Islet precursor cell (in vitro differentiated cells): ENCODE measurements at regions not wholly inside any gene's neighbourhood (a gene's known extent, or its start where the extent isn't known, plus 50 kb on each side); places are given as distances from the start of the nearest gene placed in this dataset.
A peak's percentile ranks its signal among the peaks of the same experiment; 100 is the strongest.

ENCODE experiments used
- DNase-seq: peaks from one replicate; pipeline ENCODE4 v3.0.0-alpha.2; 2018

- no peak for DNase-seq
Measured at GRCh38 chr10:110376021-110376766, 71.5 kb upstream of the SMNDC1 start.

- DNase-seq, result no peak
Measured at GRCh38 chr10:110376767-110377160, 72.0 kb upstream of the SMNDC1 start.

GRCh38 chr10:110378006-110378405 is 73.3 kb upstream of the SMNDC1 start:
- no peak for DNase-seq

- no peak for DNase-seq
Measured at GRCh38 chr10:110378533-110379108, 73.9 kb upstream of the SMNDC1 start.

GRCh38 chr10:110379831-110380230 is 75.1 kb upstream of the SMNDC1 start:
- no peak for DNase-seq

GRCh38 chr10:110380293-110380692 is 75.6 kb upstream of the SMNDC1 start:
- no peak for DNase-seq

GRCh38 chr10:110382695-110383094 is 78.0 kb upstream of the SMNDC1 start:
- DNase-seq, result no peak

GRCh38 chr10:110387617-110387982 is 82.9 kb upstream of the SMNDC1 start:
- DNase-seq, result no peak

- DNase-seq, result no peak
Measured at GRCh38 chr10:110387983-110388686, 83.4 kb upstream of the SMNDC1 start.

- no peak for DNase-seq
Measured at GRCh38 chr10:110388687-110389052, 84.0 kb upstream of the SMNDC1 start.

GRCh38 chr10:110389255-110389654 is 84.5 kb upstream of the SMNDC1 start:
- DNase-seq, result no peak

- no peak for DNase-seq
Measured at GRCh38 chr10:110391541-110391940, 86.8 kb upstream of the SMNDC1 start.

- no peak for DNase-seq
Measured at GRCh38 chr10:110392121-110392520, 87.4 kb upstream of the SMNDC1 start.

GRCh38 chr10:110392868-110393740 is 88.4 kb upstream of the SMNDC1 start:
- no peak for DNase-seq

GRCh38 chr10:110393866-110394265 is 89.1 kb upstream of the SMNDC1 start:
- DNase-seq, result no peak

GRCh38 chr10:110394296-110394695 is 89.6 kb upstream of the SMNDC1 start:
- no peak for DNase-seq

- DNase-seq, result no peak
Measured at GRCh38 chr10:110394898-110395297, 90.2 kb upstream of the SMNDC1 start.

- DNase-seq, result no peak
Measured at GRCh38 chr10:110395350-110396283, 90.9 kb upstream of the SMNDC1 start.

- DNase-seq, result no peak
Measured at GRCh38 chr10:110396284-110396651, 91.5 kb upstream of the SMNDC1 start.

GRCh38 chr10:110397856-110398255 is 93.1 kb upstream of the SMNDC1 start:
- DNase-seq, result no peak

GRCh38 chr10:110398419-110399105 is 93.8 kb upstream of the SMNDC1 start:
- peak; percentile 96 for DNase-seq
